Fibroblast of skin of left quadriceps (primary cell): ENCODE measurements at regions not wholly inside any gene's neighbourhood (a gene's known extent, or its start where the extent isn't known, plus 50 kb on each side); places are given as distances from the start of the nearest gene placed in this dataset.

Experiments used
- DNase-seq, 2 experiments: peaks; one replicate each; pipeline ENCODE4 v3.0.0-alpha.2; 2013; ENCODE audit warnings: low read depth in 2 of 2

DNA sequence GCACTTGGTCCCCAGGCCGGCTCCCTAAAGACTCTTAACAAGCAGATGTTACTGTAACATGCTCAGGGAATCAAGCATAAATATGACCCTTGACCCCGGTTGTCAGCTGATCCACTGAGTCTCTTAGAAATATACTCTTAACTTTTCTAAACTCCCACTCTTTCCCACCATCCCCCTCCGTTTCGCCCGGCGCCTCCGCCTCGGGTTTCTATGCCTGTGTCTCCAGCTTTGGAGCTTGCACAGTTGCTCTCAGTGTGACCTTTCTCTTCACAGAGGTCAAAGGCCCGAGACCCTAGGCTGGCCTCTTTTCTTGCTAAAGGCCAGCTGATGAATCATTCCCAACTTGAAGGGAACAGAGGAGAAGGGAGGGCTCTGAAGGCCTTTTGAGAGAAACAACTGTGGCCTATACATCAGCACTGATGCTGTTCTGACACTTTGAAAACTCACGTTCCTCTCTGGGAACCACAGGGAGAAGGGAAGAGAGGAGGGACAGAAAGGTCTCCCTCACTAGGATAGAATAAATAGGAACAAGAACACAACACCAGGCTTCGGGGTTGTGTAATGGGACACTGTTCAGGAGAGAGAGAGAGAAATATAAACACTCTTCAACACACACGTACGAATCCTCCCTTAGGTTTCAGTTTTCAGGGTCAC lies 484.5 kb upstream of the NR2F2 start:
- DNase-seq, result no peak

DNA sequence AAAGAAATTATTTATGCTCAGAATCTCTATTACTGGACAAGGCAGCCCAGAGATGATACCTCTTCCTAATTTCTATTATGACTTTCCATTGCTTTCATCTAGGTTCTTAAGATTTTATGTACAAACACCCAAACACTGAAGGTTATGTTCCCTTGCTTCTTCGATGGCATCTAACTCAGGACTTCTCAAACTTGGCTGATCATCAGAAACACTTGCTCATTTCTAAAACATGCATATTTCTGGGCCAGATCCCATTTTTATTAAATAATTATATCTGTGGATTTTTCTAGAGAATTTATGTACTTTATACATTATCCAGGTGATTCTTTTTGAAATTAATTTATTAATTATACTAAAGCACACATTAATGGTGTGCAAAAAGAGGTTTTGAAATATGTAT lies 482.4 kb upstream of the NR2F2 start:
- no peak for DNase-seq

DNA sequence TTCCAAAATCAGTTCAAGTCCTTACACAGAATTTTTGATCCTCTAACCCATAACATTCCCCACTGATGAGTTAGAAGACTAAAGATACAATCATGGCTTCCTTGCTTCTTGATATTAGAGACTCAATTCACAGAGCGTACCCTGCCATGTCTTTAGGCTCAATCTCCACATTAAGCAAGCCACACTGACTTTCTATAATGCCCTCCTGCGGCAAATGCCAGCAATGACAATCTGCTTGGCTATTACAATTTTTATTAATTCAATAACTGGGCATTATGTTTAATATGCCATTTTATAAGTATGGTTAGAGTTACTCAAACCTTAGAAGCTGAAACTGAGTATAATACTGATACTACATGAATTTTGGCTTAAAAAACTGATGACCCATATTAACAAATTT lies 479.7 kb upstream of the NR2F2 start:
- no peak for DNase-seq

DNA sequence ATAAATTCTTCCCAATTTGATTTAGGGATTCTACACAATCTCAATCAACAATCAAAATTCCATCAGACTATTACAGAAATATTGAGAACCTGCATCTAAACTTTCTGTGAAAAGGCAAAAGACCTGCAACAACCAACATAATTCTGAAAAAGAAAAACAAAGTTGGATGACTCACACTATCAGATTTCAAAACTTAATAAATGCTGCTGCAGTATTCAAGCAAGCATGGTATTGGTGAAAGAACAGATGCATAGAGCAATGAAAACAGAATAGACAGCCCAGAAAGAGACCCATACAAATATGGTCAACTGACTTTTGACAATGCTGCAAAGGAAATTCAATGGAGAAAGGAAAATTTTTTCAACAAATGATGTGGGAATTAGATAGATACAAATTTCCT lies 477.1 kb upstream of the NR2F2 start:
- no peak for DNase-seq

DNA sequence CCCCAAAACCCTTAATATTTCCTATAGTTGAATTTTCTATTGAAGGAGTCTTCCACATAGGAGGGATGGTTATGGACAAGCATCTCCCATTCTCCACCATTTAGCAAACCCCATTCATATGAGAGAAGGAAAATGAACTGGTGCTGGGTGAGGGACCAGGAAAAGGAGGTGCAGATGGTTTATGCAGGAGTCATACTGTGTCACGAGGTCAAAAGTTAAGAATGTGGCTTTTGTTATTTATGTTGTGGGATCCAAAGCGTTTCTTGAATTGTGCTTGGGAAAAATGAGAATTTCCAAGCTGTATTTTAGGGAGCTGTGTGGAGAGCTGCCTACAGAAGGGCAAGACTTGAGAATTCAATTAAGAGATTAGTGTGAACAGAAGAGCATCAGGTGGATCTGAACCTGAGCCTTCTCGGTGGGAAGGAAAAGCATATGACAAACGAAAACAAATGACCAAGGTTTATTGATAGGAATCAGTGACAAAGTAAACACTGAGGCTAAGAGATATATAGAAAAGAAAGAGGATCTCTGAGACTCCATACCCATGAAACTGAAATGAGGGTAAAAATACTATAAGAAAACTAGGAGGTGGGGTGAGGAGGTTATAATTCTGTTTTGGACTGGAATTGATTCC lies 473.3 kb upstream of the NR2F2 start:
- DNase-seq, result no peak

DNA sequence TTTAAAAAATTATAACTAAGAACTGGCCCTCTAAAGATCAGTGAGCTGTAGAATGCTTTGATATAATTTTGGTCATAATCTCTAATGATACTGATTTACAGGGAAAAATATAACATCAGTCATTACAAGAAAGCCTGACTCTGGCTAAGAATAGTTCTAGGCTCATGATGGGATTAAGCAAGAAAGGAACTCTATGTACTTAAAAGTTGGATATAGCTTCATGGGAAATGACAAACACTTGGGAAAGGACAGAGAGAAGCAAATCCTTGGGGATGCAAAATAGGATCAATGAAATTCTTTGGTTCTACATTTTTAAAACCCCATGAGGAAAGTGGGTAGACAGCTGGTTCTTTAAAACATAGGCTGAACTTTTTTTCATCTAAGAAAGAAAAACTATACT lies 472.7 kb upstream of the NR2F2 start:
- DNase-seq, result no peak

DNA sequence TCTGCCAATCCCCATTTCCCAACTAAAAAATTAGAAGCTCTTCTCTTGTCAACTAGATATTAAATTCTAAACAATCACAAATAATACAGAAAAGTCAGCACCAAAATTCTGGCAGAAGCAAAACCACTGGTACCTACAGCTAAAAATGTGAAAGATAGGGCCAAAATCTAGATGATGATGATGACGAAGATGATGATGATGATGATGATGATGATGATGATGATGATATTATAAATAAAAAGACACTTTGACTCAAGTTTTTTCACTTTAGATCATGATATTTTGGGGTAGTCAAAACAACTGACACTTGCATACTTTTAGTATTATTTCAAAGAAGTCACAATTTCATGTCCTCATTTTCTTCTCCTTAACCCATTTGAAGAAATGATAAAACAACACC lies 470.1 kb upstream of the NR2F2 start:
- DNase-seq, result no peak

DNA sequence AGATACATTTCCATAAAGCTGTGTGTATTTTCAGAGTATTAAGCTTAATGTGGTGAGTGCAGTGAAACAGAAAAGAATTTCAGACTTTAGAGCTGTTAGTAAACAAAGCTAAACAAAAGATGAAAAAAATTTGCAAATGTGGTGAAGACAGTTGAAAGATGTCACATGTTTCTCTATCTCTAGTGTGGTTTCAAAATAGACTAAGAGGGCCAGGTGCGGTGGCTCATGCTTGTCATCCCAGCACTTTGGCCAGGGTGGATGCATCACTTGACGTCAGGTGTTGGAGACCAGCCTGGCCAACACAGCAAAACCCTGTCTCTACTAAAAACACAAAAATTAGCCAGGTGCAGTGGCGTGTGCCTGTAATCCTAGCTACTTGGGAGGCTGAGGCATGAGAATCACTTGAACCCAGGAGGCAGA lies 466.0 kb upstream of the NR2F2 start:
- DNase-seq, result no peak

DNA sequence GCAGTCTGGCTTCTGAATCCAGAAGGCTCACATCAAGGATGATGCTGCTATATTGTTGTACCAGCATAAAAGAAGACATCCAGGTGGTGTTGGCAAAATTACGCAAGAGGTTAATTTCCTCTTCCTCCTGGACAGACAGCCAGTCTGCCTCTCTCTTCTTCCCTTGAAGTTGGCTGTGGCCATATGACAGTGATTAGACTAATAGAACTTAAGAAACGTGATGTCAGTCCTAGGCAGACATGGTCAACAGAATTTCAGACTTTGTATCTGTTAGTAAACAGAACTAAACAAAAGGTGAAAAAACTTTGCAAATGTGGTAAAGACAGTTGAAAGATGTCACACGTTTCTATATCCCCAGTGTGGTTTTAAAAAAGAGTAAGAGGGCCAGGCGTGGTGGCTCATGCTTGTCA lies 465.2 kb upstream of the NR2F2 start:
- DNase-seq, result no peak

DNA sequence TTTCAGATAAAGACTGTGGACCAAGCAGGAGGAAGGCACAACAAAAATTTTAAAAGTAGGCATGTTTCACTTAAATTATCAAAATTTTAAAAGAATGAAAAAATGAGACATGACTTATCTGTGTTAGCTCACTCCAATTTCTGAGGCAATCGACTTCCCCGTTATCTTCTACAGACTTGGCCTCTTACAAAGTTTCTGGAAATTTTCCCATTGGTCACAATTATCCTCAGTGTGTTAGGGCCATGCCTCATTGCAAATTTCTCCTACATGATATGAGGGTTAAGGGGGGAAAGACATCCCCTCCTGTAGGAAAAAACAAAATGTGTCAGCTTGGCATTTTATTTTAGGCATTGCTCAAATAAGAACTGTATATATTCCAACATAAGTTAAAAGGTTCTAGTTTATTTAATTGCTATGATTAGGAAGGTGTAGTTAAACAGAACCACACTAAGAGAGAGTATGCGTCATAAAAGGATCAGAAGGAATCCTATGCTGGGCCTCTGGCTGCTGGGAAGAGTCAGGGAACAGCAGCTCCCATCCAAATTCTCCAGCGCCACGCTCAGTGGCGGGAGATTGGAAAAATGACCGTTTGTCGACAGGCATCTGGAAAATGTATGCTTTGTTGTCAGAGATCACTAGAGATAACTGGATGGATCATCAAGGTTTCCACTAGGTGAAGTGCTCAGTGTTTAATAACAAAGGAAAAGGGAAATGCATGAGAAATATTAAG lies 463.6 kb upstream of the NR2F2 start:
- no peak for DNase-seq

DNA sequence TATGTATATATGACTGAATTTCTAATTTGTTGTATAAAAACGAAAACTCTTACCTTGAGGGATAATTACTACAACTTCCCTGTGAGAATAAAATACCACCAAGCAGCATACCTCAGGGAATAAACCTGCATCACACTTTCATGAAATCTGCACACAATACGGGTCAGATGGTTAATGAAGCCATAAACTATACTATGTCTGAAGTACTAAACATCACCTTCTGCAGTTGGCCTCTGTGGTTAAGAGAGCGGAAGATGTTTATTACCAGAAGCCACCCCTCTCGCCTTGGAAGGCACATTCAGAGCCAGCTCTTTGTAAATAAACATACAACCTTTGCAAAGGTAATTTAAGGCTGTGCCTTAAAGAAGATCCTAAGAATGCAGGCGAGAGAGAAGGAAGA lies 462.1 kb upstream of the NR2F2 start:
- no peak for DNase-seq

DNA sequence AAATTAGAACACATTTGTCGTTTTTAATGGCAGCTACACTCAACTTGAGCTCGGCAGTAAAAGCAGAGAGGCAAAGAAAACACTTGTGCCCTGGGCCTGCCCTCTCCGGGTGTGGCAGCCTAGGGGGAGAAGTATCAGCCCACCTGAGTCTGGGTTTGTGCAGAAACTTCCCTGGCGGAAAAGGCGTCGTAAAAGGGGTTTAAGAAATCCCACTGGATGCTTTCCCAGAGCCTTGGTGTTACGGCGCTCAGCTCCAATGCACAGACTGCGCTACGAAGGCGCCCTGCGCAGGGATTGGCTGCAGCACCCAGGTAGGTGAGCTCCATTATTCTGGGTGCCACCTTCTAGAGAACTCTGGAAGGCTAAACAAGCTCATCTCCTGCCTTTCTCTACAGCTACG lies 461.5 kb upstream of the NR2F2 start:
- no peak for DNase-seq

DNA sequence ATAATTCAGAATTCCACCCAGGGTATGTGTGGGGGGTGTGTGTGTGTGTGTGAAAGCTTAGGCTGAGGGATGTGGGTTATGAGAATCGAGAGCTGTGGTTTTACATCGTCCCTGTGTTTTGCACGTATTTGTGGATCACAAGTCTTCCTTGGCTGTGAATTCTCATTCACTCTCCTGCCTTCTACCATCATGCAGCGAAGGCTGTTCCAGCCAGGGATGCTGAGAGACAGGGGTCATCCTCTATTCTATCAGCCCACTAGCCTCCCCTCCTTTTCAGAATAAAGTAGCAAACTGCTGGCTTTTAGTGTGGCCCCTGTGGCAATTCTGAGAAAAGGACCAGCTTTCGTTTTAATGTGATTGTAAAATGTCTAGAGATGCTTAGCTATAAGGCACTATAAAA lies 460.6 kb upstream of the NR2F2 start:
- DNase-seq, result no peak

DNA sequence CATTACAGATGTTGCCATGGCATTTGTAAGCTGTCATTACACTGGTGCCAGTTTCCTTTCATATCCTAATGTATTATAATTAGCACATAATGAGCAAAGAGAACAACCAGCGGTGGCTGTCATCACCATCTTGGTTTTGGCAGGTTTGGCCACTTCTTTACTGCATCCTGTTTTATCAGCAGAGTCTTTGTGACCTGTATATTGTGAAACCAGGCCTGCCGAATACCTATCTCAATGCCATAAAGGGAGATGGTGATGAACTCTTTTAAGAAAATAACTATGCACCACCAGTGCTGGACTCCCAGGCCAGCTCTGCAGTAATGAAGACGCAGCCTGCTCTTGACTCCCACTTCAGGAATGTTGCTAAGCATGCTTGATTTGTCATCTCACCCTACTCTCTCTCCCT lies 458.1 kb upstream of the NR2F2 start:
- no peak for DNase-seq

DNA sequence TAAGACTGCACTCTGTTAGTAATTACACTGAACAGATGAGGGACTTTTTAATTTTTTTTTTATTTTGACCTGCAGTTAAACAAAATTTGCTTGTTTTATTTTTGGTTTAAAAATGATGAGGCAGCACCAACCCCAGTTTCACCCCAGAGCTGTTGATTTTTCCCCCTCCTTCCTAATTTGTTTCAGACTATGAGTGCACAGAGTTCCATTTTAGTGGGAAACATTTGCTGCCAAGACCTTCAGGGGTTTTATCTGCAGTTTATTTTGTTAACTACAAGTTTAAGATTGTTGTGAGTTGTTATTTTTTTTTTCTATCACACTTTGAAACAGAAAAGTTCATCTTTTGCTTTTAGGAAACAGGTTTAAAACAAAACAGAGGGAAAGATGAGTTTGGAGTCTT lies 455.9 kb upstream of the NR2F2 start:
- DNase-seq, result no peak

DNA sequence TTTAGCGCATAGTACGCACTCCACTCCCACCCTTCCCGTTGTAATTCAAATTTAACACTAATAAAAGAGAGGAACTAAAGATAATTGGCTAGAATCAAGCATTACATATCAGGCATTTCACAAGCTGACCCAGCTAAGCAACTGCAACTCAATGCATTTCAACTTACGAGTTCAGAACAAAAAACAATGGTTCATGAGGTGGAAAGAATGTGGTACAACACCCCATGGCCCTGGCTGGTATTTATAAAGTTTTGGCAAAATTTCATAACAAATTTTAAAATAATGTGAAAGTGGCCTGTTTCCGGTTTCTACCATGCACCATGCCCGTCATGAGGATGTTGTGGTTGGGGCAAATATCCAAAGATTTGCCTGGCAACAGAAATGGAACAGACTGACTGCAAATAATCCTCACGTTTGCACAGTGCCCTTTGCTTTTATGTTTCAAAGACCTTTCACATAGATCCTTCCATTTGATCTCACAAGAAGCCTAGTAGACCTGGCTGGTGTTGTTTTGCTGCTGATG lies 455.3 kb upstream of the NR2F2 start:
- no peak for DNase-seq

DNA sequence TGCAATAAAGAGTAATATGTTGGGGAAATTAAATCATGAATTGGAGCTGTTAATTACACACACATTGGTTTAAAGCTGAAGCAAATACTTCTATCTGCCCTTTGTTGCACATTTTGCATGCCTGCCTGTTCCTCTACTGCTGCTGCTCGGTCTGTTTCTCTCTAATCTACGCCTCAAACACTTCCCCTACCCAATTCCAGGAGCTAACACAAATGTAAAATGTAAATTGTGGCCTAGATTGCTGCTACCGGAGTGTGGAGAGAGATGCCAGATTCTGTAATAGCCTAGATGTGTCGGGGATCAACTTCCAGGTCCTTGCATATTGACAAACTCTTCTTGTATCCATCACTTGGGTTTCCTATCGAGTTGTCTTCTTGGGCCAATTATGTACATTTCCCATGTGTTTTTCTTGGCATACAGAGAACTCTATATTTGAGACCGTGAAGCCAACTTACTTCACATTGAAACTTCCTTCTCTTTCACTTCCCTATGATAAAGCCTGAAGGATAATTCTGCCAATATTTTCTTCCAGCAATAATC lies 450.4 kb upstream of the NR2F2 start:
- DNase-seq, result no peak

DNA sequence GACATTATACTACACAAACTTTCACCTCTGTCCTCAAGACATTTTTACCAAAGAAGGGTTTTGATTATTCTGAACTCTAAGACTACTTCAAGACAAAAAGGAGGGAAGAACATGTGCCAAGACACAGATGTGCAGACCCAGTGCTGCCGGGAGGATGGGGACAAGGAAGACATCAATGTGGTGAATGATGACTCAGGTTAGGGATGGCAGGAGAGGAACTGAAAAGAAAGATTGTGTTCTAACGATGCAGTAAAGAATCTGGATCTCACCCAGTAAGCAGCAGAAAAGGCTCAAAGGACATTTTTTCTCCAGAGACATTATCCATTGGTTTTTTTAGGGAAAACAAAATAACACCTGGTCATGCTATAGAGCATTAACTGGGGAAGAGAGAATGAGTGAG lies 449.9 kb upstream of the NR2F2 start:
- DNase-seq, result no peak

DNA sequence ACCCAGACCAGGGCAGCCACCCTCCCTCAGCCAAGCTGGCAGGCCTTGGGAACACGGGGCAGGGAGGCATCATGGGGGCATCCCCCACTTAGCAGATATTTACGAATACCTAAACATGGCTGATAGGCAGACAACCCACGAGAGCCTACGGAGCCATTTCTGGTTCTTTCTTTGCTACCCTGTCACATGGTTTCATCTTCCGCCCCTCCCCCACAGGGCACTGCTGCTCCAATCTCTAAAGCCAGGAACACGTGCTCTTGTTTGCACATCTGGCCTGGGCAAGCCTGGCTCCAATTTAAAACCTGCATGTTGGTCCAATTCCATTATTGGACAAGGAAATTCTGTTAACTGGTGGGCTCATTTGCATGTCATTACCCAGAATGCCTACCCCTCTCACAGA lies 447.4 kb upstream of the NR2F2 start:
- no peak for DNase-seq

DNA sequence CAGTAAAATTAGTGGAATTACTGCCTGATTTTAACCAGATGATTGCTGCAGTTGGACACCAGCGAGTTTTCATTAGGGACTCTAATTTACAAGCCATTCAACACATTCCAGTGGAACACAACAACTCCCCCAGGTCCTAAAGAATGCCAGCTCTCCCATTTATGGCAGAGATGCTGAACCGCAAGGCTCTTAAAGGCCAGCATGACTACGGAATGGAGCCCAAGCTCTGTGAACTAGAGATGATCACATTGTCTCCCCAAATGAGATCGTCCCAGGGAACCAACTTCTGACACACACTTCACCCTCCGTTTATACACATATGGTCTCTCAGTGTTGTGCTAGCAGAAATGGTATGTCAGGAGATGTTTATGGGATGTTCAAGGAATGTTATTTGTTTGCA lies 446.2 kb upstream of the NR2F2 start:
- DNase-seq, result peak; percentile 97 to 98

DNA sequence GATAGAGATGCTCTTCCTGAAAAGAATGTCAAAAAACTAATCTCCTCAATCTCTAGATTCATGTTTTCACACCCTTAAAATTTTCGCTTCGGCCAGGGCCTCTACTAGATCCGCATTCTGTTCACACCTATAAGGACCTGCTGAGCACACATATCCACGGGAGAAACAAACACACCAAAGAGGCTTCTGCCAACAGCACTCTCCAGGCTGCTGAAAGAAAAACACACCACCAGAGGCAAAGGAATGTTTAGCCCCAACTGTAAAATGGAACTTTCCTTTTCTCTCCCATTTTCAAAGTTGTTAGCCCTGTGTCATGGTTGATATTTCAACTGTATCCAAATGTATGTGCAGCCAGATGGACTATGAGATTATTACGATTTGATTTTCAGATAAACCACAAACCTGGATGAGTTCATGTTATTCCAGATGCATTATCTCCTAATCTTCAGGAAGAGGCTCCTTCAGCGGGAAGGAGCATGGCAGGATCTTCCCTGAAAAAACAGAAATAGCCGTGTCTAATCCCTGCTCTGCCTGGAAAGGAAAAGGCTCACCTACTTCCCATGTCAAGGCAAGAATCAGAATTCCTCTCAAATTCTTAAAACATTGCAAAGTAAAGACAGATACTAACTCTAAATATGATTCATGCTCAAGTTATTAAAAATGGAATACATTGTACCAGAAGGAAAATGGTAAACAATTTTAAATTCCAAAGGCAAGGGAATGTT lies 442.7 kb upstream of the NR2F2 start:
- DNase-seq, result no peak

DNA sequence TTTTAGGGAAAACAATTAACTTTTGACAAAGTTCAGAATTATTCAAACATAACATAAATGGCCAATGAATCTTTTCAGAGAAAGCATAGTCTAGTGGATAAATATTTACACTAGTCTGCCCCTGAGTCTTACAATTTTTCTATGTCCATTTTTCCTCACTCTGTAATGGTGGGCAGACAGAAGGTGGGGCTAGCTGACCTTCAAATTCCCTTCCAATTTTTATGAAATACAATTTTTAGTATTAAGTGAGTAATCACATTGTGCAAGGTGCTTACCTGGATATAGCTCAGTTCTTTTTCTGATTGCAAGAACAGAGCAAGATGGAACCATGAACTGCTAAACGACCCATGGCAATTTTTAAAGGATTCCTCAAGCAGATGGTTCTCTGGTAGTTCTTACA lies 441.7 kb upstream of the NR2F2 start:
- no peak for DNase-seq
